ENCODE measurements at regions not wholly inside any gene's neighbourhood (a gene's known extent, or its start where the extent isn't known, plus 50 kb on each side); places are given as distances from the start of the nearest gene placed in this dataset.

GRCh38 chr2:8177566-8177965 is 504.3 kb upstream of the ID2 start:
- Histone ChIP-seq H3K4me3 (no peak overlapping the region), H3K27ac (no peak overlapping the region), H3K4me1 (0 out of 3 replicates have a peak, but pooled peaks cover 3% of the 10 kb centered on the region), H3K9me3 (no peaks in the 10 kb centered on the region), H3K4me2 (no peak overlapping the region)
- CTCF ChIA-PET = no interaction called here
- DNase-seq (ENCODE audit: low read depth in 1 of 2, low spot score in 1 of 2) (no peak), ATAC-seq (no peak), FAIRE-seq (no peak)
- POLR2A ChIA-PET = no interaction called here
- no peak for TF ChIP-seq HOXB5 (CRISPR knock-in tag; IDR thresholded peaks at IDR 0.05)
- TF ChIP-seq USF2 (IDR thresholded peaks at IDR 0.05) = no peak
- TF ChIP-seq POLR2A (IDR thresholded peaks at IDR 0.05; ENCODE audit: low read length) = no peak
- TF ChIP-seq HMGXB4 (CRISPR knock-in tag; IDR thresholded peaks at IDR 0.05; ENCODE audit: borderline replicate concordance) = no peak
- no peak for TF ChIP-seq HDAC2 (IDR thresholded peaks at IDR 0.05)
- no peak for TF ChIP-seq SREBF2 (IDR thresholded peaks at IDR 0.05)
- TF ChIP-seq RARB (CRISPR knock-in tag; IDR thresholded peaks at IDR 0.05) = no peak
- no peak for TF ChIP-seq CTCF (IDR thresholded peaks at IDR 0.05)
- TF ChIP-seq ATOH8 (CRISPR knock-in tag; IDR thresholded peaks at IDR 0.05; ENCODE audit: low read depth) = no peak
- TF ChIP-seq EHF (CRISPR knock-in tag; IDR thresholded peaks at IDR 0.05) = no peak
- no peak for TF ChIP-seq HES2 (IDR thresholded peaks at IDR 0.05)
- no peak for TF ChIP-seq TFCP2L1 (CRISPR knock-in tag; IDR thresholded peaks at IDR 0.05)
- no peak for TF ChIP-seq NFE2L2 (conservative IDR thresholded peaks at IDR 0.05; ENCODE audit: low read length)
- no peak for TF ChIP-seq ZFP36 (IDR thresholded peaks at IDR 0.05; ENCODE audit: borderline replicate concordance, partially characterized antibody)
- TF ChIP-seq REST (IDR thresholded peaks at IDR 0.05) = no peak
- TF ChIP-seq KDM1A (IDR thresholded peaks at IDR 0.05; ENCODE audit: low read depth) = no peak
- no peak for TF ChIP-seq RFX5 (IDR thresholded peaks at IDR 0.05)
- no peak for TF ChIP-seq MAX (IDR thresholded peaks at IDR 0.05)
- 40% methylated on average over 2 of the region's 2 CpGs for WGBS (ENCODE audit: missing lambda C conversion rate)

GRCh38 chr2:8178911-8179310 is 502.9 kb upstream of the ID2 start:
- no peak for ATAC-seq
- WGBS (ENCODE audit: missing lambda C conversion rate) = 67% methylated on average over 7 of the region's 7 CpGs
- Histone ChIP-seq H3K4me1 (0 out of 3 replicates have a peak, but pooled peaks cover 3% of the 10 kb centered on the region), H3K9me3 (no peaks in the 10 kb centered on the region), H3K4me3 (no peak overlapping the region), H3K4me2 (no peak overlapping the region), H3K27ac (no peak overlapping the region)
- ChIA-PET POLR2A (no interaction called here), CTCF (interaction anchor here (0.6 kb wide), 1 partner anchor 251 kb away, joined by 5 read pairs; no protein-coding TSS in a partner anchor)
- DNase-seq (ENCODE audit: low read depth in 1 of 2, low spot score in 1 of 2) = no peak
- FAIRE-seq = no peak
- TF ChIP-seq USF2 (IDR thresholded peaks at IDR 0.05) = no peak
- no peak for TF ChIP-seq NPAS2 (CRISPR knock-in tag; IDR thresholded peaks at IDR 0.05; ENCODE audit: borderline replicate concordance)
- TF ChIP-seq CTCF (IDR thresholded peaks at IDR 0.05) = no peak
- no peak for TF ChIP-seq ESRRA (IDR thresholded peaks at IDR 0.05; ENCODE audit: borderline replicate concordance, low read length)
- TF ChIP-seq POLR2AphosphoS2 (conservative IDR thresholded peaks at IDR 0.05; ENCODE audit: low read length) = no peak
- no peak for TF ChIP-seq HOXB13 (CRISPR knock-in tag; IDR thresholded peaks at IDR 0.05; ENCODE audit: low read depth)
- no peak for TF ChIP-seq FOSL2 (IDR thresholded peaks at IDR 0.05)
- TF ChIP-seq FOSL2 (CRISPR knock-in tag; IDR thresholded peaks at IDR 0.05) = no peak
- TF ChIP-seq TP53 (CRISPR knock-in tag; IDR thresholded peaks at IDR 0.05) = no peak
